ENCODE measurements at regions not wholly inside any gene's neighbourhood (a gene's known extent, or its start where the extent isn't known, plus 50 kb on each side); places are given as distances from the start of the nearest gene placed in this dataset.

DNA sequence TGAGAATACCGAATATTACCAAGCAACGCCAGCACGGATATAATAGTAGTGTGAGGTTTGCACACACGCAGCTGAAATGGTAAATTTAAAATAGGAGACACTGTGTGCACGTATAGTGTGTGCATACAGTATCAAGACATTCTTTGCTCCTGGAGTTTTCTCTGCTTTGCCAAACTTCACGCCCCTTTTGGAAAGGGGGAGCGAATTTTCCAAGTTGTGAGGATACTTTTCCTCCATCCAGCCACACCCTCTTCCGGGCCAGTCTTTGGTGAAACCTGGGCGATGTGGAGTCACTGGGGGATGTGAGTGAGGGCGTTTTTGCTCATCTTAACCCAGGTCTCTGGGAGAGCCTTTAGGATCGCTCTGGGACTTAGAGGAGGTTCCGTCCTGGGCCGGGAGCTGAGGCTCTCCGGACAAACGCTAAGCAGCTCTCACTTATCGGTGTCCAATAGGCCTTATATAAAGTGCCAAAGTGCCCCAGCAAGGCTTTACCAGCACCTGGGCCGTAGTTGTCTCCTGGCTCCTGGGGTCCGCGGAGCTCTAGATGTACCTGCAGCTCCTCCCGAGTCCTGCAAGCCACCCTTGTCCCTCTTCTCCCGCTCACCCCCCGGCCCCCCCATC, 160.0 kb upstream of the MKI67 start:
- DNase-seq = no peak

DNA sequence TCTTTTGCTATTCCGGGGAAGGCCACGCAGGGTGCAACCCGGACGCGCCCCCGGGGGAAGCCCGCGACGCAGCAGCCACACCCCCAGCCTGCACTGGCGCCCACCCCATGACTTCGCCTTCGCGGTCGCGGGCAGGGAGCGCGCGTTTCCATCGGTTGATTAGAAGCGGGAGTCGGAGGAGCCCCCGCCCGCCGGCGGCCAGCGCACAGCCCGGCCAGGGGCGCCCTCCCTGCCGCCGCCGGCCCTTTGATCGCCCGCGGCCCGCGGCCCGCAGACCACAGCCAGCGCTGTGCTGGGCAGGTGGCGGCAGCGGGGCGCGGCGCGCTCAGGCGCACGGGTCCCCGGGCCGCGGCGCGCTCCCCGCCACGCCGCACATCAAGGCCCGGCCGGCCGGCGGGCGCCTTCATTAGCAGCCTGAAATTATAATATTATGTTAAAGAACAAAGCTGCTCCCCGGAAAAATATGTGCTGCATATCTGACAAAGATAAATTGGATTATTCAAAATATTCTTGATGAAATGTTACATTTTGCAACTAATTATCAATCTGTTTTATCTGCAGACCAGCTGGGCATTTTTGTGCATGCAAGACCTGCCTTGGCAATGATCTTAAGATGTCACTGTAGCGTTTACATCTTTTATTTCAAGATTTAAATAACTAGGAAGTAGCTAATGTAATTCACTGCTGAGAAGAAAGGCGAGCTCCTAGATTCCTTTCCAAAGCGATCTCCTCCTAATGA, 160.7 kb upstream of the MKI67 start:
- no peak for DNase-seq

DNA sequence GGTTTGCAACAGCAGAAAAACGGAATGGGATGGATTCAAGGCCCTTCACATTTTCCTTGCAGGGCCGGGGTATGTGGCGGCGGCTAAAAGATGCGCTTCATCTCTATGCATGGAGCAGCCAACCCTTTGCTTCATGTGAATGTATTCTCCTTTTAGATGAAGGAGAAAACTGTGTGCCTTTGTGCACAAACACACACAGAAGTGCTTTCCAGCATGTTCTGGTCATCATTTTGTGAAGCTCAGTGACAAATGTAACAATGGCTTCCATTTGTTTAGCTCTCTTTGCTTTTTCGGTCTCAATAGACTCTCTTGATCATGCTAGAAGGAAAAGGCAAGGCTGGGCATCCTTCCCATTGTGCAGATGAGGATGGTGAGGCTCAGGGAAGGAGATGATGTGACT, 161.7 kb upstream of the MKI67 start:
- DNase-seq = no peak

DNA sequence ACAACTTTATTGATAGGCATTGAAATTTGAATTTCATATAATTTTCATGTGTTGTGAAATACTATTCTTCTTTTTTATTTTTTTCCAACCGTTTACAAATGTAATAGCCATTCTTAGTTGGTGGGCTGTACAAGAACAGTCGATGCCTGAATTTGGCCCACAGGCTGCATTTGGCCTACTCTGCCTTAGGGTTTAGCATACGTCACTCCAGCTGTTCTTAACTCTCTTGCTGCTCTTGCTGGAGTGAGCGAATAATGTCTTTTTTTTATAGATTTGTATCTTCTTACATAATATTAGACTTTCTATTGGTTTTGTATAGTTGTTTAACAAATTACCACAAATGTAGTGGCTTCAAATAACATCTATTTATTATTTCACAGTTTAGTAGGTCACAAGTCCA, 163.4 kb upstream of the MKI67 start:
- DNase-seq = no peak

DNA sequence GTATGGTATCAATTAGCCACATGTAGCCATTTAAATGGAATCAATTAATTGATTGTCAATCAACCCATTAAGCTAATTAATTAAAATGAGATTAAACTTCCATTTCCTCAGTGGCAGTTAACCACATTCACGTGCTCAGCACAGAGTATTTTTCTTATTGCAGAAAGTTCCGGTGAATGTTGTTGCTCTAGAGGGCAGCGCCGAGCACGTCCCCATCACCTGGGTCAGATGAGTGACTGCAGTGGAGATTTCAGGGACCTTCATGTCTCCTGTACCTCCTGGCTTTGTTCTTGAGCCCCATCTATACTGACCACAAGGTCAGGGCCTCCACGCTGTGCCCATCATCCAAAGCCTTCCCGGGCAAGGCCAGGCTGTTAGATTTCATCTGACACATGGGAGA, 168.8 kb upstream of the MKI67 start:
- no peak for DNase-seq

DNA sequence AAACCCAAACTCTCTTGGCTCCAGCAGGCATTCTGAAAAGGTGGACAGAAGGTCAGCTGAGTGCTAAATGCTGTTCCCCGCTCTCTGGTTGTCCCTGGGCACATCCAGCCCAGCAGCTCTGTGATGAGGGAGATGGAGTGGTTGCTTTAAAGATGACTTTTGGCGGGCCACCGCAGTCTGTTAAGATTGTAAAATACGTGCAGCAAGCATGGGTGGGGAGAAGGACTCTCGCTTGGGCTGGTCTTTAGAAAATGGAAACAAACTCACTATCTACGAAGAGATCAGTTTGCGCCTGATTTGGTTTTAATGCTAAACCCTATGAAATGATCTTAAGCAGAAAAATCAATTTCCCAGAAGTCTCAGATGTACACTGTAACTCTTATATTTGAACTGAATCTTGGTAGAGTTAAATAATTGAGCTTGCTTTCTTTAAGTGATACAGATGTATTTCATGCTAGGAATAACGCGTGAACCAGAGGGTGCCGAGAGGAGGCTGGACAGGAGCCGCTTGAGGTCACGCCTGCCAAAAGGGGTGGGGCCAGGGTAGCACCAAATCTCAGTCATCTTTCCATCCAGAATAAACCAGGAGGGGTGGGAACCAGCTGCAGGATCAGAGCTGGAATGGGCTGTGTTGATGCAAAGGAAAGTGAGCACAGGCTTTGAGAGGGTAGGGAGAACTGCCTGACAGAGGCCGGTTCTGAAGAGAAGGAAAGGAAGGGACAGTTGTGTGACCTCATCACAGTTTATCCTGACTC, 170.2 kb upstream of the MKI67 start:
- DNase-seq = no peak

DNA sequence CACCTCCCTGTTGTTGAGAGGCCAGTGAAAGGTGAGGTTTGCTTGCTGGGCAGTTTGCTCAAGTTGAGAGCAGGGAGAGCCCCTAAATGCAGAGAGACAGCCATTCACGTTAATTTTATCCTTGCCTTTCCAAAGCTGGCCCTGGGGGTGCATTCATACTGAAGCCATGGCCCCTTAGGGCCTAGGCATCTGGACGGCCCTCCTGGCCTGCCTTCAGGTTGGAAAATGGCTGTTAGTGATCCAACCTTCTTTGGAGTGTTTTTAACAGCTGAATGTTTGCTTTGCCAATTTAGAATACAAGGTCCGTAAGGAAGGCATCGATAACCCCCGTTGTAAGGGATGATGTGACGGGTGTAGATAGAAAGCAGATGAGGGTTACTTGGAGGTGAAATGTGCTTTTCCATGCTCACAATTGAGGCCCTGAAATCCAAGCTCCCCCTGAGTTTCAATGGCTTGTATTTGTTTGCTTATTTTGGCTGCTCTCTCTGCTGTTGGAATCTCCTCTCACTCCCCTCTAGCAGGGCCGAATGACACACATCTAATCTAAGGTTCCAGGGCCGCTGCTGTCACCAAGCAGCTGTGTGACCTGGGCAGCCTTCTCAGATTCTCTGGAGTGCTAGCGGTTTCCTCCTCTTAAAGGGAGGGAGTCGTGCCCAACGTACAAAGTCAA, 171.6 kb upstream of the MKI67 start:
- DNase-seq = no peak

DNA sequence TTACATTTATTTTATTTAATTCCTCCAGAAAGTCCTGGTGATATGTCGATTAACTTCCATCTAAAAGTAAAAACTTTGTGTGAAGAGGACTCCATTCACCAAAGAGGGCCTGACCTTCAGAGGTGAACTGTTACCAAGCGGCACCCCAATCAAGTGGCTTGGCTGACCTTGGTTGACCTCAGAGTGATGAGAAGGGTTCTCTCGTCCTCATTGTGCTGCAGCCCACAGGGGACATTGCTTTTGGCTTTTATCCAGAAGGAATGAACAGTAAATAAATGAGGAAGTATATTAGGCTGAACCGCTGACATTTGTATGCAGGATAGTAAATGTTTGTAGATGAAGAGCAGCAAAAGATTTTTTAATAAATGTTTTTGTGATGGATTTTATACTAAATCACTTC, 172.4 kb upstream of the MKI67 start:
- DNase-seq = no peak

DNA sequence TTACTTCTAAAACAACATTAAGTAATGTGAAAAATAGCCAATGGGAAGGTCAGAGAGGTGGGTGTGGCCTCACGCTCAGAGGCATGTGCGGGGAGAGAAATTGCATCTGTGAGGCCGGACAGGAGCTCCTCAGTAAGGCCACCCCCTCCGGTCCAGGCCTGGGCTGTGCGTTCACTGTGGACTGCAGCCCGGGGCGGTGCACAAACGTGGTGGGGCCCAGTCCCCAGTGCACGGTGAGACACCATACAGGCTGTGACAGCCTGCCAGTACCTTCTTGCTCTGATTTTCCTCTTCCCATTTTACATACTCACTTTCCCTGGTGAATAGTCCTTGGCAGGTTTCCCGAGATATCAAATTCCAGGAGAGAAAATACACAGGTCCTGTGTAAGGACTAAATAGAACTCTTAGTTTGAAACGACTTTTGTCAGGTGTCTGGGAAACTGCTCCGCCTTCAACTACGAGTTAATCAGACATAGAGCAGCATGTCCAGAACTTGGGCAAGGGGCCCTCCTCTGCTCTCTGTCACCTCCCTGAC, 174.1 kb upstream of the MKI67 start:
- DNase-seq = no peak

DNA sequence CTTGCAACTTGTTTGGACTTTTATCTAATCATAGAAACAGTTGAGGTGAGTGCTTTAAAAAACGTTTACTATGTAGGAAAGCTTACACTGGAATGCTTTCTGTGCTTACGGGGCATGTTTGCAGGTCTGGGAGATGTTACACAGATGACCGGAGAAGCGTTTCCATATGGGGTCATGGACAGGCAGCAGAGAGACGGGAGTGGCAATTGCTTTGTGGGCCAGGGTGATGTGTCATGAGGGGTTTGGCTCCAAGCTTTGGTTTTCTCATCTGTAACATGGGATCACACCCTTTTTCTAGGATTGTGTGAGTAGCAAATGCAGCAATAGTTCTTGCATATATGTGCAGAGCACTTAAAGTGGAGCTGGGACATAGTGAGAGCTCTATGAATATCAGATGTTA, 174.8 kb upstream of the MKI67 start:
- no peak for DNase-seq

DNA sequence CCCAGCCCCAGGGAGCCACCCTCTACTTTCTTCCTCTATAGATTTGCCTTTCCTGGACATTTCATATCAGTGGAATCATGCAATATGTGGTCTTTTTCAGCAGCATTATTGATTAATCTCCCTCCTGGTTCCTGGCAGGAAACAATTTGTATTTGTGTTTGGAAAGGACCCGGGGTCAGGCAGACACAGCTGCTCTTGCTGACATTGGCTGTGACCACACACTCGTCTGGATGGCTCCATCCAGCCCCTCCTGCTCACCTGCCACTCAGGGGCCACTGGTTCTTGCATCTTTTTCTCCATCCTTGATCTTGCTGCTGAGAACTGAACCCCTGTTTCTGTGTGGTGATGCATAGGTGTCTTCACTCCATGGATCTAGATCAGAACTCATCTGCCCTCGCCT, 176.6 kb upstream of the MKI67 start:
- DNase-seq = no peak

DNA sequence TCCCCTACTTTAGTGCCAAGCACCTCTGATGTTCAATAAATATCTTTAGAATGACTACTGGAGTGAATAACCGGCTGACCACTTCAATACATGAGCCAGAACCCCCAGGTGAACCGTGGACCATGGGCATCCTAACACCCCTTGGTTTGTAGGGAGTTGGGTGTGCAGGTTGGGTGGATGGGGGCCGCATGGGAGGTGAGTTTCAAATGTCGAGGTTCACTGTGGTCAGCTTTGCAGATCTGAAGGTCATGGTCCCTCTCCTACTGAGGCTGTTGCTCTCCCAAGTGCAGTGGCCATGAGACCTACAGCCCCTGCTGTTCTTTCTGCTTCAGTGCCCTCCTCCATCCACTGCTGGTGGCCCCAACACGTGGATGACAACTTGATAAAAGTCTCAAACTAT, 178.0 kb upstream of the MKI67 start:
- DNase-seq = no peak

DNA sequence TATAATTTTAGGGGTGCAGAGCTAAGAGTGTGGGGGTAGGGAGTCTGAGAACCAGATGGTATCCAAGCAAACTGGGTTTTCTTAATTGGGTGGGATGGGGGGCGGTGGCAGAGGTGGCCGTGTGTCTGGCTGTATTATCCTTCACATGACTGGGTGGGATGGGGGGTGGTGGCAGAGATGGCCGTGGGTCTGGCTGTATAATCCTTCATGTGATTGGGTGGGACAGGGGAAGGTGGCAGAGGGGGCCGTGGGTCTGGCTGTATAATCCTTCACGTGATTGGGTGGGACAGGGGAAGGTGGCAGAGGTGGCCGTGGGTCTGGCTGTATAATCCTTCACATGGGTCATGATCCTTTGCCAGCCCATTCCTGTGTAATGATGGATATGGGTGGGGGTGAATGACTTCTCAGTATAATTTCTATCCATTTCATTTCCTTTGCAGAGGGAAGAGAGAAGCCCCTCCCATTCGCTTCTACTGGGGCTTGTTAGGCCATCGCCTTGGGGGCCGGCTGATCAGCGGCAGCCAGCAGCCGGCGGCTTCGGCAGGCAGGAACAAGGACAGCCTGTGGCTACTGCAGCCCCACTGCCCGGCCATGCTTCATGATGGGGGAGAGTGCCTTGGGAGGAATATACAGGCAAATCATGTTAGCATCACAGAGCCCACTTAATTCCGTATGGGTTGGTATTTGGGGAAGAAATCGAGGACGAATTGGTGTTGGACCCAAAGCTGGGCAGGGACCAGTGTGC, 179.6 kb upstream of the MKI67 start:
- DNase-seq = no peak

DNA sequence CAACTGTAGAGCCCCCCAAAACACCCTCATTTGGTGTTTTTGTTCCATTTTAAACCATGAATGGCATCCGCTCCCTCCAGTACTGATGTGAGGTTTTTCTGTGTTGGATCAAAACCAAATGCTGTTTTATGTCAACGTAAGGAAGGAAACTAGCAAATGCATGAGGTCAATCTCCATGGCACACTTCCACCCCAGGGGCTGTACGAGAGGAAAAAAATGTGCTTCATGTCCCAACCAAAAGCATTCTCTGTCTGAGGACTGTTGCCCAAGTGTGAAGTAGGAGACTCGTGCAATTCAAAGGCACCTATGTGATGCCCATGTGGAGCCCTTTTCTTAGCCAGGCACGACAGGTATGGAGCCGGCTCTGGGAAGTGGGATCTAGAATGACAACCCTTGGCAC, 180.3 kb upstream of the MKI67 start:
- DNase-seq = no peak

DNA sequence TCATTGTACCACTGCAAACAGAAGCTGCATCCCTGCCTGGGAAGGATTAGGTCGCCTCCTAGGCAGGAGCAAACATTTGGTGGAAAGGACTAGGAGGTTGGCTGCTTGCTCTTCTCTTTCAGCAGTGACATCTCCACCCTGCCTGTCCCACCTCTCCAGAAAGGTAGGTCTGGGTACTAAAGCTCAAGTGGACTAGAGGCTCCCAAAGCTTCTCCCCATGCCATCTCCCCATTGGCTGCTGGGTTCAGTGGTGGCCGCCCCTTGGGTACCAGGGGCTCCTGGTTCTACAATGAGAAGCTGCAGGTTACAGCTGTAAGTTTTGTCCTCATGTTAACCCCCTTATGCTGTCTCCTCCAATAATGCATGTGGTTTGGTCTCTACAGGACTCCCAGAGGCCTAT, 180.7 kb upstream of the MKI67 start:
- no peak for DNase-seq

DNA sequence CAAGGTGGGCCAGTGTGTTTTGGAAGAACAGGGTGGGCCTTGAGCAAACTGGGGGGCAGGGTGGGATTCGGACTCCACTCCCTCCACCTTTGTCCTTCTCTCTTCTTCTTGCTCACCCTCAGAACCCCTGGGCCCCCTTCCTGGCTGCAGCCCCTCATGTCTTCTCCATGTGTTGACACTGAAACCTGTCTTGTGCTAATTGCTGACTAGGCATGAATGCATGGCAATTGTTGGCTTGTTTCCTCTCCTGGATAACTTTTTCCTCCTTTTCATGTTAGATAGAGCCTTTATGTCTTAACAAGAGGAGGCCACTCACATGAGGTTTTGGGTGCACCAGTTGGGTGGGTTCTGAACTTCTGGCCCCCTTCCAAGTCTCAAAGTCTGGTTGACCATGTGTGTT, 181.6 kb upstream of the MKI67 start:
- no peak for DNase-seq

DNA sequence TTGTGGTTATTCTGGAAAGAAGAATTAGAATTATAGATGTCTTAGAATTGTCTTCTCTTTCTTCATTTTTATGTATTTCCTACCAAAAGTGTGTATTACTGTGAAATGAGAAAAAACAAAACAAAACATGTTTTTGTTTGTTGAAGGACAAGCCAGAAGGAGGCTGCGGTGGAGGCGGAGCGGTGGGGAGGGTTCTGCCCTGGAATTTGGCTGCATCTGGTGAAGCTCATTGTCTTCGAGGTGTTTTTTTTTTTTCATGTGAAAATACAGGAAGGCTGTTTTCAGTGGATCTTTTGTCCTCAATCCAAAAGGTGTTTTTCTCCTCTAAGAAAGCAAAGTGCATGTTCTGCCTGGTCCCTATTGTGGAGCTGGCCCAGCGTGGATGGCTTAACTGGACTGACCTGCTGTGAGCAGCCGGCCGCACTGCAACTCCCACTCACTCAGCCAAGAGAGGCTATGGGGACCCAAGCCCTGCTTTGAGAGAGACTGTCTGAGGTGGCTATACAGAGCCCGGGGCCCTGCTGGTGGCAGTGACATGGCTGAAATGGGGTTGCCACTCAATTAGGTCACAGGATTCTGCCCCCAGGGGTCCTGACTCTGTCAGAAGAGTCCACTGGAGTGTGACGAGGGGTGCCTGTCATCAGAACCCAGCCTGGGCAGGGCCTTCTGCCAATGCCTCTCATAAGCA, 184.9 kb upstream of the MKI67 start:
- no peak for DNase-seq

DNA sequence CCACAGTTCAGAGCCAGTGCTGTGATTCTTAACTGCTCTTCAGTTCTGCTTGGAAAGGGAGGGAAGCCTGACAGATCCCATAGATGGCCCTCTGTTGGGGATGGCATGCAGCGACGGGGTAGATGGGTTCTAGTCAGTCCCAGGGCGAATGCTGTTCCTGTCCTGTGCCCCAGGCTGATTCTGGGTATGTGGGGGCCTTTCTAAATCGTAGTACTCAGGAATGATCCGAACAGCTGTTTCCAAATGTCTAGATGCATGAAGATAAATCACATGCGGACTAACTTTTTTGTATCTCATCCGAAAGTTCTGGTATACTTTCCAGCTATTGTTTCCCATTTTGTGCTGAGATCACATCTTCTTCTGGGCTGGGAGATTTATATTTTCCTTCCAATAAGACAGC, 186.0 kb upstream of the MKI67 start:
- no peak for DNase-seq

DNA sequence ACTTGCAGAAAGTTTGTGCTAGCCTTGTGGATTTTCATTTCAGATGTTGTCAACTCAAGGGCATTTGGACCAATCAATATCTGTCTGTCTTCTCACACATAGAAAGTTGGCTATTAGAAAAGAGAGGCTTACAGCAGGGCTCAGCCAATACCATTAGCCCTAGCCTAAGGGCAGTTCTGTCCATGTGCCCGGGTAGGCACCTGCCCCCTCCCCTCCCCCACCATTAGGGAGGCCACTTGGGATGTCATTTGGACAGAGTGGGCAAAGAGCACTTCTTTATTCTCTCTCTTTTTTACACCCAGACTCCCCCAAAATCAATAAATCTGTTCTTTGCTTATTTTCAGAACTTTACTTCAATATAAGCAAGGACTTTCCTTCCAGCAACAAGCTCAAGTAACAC, 188.5 kb upstream of the MKI67 start:
- no peak for DNase-seq

DNA sequence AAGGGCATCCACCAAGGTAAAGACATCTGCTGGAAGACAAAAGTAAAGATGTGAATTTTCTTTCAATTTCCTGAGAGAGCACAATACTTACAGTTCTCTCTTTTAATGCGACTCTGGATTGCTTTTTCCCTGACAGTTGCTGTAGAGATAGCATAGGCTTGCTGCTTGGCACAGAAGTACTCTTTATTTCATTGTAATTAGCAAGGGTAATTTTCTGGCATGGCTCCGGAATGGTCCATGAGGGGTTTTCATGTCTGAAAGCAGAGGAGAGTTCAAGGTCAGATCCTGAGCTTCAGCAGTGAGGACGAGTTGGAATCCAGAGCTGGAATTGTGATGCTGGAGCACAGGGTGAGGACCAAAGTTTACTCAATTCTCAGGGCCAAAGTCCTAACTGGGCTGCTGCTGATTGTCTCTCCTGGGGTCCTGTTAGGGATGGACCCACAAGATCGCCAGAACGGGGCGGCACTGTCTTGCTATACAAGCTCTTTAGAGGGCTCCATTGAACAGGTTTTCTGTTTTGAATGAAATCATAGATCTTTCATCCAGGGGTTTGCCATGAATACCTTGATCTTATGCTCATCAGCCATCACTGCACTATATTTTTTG, 190.0 kb upstream of the MKI67 start:
- DNase-seq = no peak

DNA sequence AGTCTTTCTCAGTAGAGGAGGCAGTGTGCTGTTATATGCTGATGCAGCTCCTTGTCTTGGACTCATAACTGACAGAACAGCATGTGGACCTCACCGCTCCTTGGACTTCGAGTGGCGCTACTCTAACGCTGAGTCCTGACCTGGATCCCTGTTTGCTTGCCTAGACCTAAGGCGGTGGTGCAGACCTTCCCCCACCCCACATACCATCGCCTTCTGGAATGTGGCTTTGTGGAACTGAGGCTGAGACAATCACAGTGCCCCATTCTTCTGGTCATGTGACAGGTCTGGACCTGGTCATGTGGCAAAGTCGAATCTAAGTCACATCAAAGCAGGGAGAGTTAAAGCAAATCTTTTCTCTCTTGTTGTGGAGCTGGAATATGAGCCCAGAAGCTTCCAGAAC, 190.7 kb upstream of the MKI67 start:
- DNase-seq = no peak

DNA sequence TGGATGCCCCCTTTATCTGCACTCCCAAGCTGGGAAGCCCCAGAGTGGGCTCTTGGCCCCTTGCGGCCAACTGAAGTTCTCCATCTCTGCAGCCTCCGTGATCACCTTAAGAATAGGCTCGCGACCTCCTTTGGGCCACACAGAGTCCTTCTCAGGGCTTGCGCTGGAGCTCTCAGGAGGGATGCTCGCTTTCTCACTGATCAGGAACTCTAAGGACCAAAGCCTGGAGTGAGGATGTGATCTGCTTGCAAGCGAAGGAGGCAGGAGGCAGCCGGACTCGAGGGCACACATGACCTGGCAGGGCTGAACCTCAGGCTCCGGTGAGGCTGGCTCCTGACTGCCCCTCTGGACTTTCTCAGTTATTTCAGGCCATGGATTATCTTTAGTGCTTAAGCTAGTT, 192.1 kb upstream of the MKI67 start:
- DNase-seq = no peak

All from CD4-positive, alpha-beta T cell treated with Interleukin-4 for 1 hour (primary cell).